ENCODE measurements at regions not wholly inside any gene's neighbourhood (a gene's known extent, or its start where the extent isn't known, plus 50 kb on each side); places are given as distances from the start of the nearest gene placed in this dataset.
"Not testable (repeated sequence)": the region's sequence is repeated elsewhere in the genome, so short reads cannot be mapped to it uniquely, and the experiment has no call there.

DNA sequence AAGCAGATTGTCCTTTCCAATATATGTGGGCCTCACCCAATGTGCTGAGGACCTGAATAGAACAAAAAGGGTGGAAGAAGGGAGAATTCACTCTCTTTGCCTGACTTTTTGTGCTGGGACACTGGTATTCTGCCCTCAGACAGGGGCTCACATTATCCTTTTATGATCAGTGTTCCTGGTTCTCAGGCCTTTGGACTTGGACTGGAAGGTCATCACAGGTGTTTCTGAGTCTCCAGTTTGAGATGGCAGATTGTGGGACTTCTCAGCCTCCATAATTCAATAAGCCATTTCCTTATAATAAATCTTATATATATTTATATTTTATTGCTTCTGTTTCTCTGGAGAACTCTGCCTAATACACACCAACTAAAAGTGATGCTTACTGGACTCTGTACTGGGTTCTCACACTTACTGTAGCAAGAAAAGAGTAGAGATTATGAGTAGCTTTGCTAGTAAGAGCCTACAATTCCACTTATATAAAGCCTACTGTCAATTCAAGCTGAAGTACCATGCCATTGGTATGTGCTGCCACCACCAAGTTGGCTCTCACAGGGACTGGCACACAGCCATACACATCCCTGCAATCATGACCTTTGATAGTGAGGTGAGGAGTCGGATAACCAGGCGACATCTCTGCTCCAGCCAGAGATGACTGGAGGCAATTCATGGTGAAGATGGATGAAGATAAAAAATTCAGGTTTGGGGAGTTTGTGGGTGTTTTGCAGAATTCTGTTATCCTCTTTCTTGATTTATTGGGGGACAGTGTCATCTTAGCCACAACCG lies 130.7 kb upstream of the NR3C1 start:
- no peak for DNase-seq (ENCODE audit: low read depth)

DNA sequence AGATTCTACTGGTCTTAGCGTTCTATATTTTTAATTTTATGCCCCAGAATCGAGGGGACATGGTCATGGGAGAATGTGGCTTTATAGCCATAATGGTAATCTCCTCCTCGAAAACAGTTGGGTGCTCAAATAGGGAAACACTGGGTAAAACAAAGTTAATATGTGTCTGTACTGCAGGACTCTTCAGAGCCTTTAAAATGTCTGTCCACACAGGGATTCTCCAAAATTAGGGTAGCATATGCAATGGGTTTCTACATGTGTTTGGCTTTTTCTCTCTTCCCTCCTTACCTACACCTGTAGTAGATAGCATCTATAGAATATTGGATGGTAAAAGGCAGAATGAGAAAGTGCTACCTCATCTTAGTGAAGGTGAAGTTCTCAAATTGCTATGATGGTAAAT lies 130.0 kb upstream of the NR3C1 start:
- DNase-seq (ENCODE audit: low read depth), result no peak

DNA sequence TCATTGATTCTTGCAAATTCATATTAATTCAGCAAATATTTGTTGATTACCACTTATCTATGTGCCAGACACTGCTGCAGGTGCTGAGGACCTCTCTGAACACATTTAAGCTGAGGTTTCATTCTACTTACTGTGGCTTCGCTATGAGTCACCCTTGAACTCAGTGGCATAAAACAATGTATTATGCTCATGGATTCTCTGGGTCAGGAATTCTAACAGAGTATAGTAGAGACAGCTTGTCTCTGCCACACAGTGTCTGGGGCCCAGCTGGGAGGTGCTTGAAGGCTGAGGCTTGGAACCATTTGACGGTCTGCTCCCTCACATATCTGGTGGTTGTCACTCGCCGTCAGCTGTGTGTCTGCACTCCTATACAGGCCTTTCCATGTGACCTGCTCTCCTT lies 124.3 kb upstream of the NR3C1 start:
- no peak for DNase-seq (ENCODE audit: low read depth)

DNA sequence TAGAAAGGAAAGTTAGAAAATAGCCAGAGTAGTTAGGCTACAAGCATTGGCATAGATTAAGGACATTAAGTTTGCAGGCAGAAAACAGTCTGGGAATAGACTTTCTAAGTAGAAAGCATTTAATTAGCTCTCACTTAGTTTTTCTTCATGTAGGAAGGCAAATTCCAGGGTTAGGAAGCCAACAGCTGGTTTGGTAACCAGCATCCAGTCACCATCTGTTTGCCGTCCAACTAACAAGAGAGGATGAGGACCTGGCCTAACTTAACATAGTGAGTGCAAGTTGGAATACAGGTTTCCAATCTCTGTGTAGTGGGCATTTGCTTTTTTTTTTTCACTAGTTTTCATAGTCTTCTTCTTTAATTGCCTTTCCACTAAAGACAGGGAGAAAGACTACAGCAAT lies 121.7 kb upstream of the NR3C1 start:
- DNase-seq (ENCODE audit: low read depth), result no peak

DNA sequence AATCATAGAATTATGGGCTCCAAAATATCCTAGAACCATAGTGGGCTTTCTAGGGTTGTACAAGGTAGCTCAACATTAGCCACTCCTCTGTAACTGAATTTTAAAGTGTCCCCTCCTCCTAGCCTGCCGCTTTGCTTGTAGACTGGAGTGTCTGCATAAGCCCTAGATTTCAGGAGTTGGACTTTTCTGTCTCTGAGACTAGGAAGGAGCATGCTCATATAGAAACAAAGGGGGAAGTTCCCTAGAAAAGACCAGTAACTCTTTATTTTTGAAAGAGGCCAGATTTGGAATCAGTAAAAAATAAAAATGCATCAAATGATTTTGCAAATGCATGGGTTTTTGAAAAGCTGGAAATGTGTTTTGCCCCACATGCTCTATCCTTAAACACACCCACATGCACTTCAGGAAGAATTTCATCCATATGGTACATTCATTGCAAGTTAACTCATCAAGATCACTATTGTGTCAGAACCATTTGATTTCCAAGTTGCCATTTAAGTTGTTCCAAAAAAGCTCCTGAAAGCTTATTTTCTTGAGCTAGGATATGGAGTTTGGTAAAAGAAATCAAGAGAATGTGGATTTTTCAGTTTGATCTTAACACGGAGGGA lies 121.0 kb upstream of the NR3C1 start:
- no peak for DNase-seq (ENCODE audit: low read depth)

DNA sequence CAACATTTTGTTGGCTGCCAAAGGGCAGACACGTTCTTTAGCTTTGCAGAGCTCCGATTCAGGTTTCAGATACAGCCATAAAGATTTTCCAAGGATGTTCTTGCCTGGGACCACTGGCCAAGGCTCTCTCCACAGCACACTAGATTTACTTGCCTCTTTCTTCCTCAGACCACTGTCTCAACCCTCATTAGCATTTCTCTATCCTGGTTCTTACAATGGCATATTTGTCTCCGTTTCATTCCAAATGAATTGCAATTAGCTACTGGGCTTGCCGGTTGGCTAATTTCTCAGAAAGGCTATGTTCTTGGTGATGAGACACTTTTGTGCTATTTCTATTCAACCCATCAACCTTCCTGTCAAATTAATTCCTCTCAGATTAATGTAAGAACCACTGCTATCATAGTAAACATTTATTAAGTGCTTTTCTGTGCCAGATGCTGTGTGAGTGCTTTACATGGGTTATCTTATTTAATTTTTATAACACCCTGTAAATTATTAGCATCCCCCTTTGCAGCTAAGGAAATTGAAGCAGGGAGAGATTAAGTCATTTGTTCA lies 118.4 kb upstream of the NR3C1 start:
- no peak for DNase-seq (ENCODE audit: low read depth)

DNA sequence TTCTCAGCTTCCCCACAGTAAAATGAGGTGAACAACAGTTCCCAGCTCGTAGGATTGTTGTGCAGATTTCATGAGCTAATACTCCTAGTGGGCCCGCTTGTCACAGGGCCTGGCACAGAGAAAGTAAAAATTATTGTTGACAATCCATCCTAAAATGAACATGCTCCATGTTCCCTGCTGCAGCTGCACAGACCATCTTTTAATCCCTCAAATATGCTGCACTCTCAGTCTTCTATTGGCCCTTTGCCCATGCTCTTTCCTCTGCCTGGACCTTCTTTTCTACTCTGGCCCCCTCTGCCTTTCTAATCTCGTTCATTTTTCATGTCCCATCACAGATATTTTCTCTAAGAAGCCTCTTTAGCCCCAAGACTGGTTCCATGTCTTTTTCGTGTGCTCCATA lies 117.7 kb upstream of the NR3C1 start:
- no peak for DNase-seq (ENCODE audit: low read depth)

DNA sequence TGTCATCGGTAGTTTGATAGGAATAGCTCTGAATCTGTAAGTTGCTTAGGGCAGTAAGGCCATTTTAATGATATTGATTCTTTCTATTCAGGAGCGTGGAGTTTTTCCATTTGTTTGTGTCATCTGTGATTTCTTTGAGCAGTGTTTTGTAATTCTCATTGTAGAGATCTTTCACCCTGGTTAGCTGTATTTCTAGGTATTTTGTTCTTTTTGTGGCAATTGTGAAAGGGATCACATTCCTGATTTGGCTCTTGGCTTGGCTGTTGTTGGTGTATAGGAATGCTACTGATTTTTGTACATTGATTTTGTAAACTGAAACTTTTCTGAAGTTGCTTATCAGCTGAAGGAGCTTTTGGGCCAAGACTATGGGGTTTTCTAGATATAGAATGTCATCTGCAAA lies 115.7 kb upstream of the NR3C1 start:
- not testable (repeated sequence) for DNase-seq (ENCODE audit: low read depth)

DNA sequence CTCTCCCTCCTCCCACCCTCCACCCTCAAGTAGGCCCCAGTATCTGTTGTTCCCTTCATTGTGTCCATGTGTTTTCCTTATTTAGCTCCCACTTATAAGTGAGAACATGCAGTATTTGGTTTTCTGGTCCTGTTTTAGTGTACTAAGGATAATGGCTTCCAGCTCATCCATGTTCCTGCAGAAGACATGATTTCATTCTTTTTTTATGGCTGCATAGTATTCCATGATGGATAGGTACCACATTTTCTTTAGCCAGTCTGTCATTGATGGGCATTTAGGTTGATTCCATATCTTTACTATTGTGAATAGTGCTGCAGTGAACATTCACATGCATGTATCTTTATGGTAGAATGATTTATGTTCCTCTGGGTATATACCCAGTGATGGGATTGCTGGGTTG lies 114.3 kb upstream of the NR3C1 start:
- not testable (repeated sequence) for DNase-seq (ENCODE audit: low read depth)

DNA sequence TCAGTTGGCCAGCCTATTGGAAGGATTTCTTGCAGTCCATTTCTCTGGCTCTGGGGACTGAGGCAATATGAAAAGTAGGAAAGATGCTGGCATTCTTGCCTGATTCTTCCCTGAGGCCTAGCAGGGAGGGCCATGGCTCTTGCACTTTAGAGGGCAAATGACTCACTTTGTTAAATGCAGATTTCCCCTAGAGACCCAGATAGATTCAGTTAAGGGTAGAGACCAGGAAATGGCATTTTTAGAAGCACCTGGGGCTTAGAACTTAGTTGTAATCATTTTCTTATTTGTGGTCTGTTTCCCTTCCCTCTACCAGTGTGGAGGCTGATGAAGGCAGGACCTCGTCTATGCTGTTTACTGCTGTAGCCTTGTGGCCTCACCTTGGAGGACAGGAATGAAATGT lies 112.8 kb upstream of the NR3C1 start:
- no peak for DNase-seq (ENCODE audit: low read depth)

DNA sequence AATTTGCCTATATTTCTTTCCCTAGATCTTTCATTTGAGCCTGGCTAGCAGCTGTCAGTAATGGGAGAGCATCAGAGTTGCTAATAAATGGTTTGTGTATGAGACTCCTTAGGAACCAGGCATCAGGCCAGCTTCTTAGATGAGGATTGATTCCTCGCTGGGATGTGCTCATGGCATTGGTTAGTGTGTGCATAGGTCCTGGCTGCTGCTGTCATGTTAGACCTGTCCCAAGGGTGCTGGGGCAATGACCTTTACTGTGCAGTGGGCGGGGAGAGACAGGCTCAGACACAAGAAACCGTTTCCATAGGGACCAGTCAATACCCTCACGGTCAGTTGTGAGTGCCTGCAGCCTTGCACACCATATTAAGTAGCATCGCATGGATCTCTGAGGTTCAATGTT lies 112.3 kb upstream of the NR3C1 start:
- no peak for DNase-seq (ENCODE audit: low read depth)

DNA sequence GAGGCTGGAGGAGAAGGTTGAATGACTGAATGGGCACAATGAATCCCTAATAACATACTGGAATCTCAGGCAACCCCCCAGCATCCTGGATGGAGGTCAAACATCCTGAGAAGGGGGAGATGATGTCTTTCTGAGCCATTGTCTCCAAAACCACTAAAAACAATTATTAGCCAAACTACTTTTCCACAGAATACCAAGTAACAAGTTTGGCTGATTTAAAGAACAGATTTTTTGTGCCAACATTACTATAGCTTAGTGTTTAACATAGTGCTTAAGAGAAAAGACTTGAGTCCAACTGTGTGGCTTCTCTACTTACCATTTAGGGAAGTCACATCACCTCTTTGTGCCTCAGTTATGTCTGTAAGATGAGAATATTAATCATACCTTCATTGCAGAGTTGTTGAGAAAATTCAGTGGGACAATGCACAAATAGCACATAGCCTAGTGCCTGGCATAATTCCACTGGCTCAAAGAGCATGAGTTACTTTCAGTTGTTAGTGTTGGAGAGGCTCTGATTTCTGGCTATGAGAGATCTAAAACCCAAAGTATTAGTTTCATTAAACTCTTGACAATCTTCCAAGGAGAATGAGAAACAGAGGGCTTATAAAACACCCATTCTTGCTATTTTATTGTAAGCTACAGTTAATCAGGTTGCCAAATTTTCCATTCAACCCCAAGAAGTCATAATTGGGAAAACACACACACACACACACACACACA lies 111.3 kb upstream of the NR3C1 start:
- DNase-seq (ENCODE audit: low read depth), result no peak

DNA sequence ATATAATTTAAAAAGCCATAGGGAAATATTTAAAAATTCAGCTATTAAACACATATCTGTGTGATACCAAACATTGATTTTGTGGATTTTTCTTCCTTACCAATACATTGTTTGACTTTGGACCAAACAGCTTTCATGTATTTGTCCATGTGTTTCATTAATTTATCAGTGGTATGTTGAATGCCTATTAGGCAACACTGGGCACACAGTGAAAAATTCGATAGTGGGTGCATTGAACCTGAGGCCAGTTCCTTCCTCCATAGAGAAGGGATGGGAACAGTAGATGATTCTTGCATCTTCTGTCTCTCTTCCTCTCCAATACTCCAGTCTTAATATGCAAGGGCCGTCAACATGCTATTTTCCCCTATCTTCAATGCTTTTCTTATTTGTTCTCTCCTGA lies 110.2 kb upstream of the NR3C1 start:
- DNase-seq (ENCODE audit: low read depth), result no peak

DNA sequence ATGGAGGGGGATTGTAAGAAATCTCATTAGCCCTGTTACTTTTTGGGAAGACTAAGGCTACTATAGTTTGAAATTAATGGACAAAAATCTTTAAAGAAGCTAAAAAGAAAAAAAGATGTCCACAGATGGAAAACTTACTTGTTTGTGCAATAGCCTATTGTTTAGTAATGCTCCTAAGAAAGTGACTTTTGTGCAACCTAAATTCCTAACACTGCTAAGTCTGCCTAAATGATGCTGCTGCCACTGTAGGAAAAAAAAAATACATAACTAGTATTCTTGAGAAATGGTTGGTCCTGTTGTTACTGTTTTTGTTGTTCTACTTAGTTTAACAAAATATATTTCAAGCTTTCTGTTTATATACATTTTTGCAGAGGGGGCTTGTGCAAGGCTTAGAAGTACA lies 108.2 kb upstream of the NR3C1 start:
- no peak for DNase-seq (ENCODE audit: low read depth)

DNA sequence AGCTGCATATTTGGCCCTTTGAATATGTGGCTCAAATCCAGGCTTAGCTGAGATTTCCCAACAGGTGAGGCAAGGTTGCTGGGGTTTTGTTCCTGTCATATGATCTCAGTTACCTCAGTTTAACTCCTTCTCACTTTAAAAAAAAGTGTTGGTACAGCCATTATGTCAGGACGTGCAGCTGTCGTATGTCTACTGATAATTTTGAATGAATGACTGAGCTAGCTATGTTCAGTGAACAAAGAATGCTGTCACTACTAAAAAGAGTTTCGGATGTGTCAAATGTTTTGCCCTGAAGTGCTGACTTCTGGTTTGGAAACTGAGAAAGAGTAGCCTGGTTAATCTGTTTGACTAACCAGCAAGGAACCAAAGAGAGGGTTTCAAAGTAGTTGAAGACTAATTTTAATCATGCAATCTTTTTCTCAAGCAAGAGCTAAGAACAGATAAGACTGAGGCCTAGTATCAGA lies 106.3 kb upstream of the NR3C1 start:
- no peak for DNase-seq (ENCODE audit: low read depth)

DNA sequence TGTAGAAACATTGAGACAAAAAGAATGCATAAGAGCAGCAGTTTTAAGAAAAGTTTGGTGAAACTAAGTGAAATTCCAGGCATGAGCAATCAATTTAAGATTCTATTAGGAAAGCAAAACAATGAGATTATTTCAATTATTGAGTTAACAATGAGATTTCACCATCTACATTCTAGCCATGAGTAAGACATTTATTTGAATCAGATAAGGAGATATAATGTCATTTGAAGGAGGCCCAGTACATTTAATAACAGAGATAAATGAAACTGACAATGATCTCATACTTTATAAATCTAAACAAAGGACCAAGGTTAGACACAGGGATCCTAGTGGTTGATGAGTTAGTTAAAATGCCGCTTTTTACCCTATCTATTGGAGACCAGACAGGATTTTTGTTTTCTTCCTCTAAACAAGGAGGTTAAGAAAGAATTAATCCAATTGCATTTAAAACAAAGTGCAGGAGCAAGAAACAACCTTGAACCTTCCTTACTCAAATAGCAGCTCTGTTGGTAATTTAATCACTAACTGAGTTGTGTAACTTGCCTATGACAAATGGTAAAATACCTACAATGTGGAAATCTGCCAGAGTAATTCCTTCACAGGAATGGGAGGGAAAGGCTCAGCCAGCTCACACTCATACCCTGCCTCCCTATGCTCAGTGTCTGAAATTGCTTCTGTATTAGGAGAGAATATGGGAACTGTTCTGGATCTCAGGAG lies 103.5 kb upstream of the NR3C1 start:
- no peak for DNase-seq (ENCODE audit: low read depth)

DNA sequence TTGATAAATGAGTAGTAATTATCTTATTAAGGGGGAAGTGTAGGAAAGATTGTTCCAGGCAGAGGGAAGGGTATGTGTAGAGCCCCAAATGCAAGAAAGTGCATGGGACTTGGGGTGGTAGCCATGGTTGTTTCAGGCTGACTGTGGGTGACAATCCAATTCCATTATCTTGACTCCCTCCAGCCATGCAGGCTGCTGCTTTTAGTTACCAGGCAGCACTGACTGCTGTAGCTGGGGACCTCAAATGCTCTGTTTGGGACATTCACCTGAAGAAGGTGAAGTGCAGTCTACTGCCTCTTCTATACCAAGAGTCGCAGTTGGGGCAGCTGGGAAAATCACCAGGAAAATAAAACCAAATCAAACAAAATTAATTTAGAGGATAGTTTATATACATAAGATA lies 102.4 kb upstream of the NR3C1 start:
- no peak for DNase-seq (ENCODE audit: low read depth)

DNA sequence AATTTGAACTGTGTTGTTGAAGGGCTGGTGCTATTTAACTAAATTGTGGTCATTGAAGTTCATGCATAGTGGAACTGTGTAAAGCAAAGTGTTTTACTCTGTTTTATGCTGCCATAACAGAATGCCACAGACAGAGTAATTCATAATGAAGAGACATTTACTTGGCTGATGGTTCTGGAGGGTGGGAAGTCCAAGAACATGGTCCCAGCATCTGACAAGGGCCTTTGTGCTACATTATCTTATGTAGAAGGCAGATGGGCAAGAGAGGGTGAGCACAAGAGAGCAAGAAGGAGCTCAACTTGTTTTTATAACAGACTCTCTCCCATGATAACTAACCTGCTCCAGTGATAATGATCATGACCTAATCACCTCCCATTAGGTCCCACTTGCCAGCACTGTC lies 101.9 kb upstream of the NR3C1 start:
- no peak for DNase-seq (ENCODE audit: low read depth)

DNA sequence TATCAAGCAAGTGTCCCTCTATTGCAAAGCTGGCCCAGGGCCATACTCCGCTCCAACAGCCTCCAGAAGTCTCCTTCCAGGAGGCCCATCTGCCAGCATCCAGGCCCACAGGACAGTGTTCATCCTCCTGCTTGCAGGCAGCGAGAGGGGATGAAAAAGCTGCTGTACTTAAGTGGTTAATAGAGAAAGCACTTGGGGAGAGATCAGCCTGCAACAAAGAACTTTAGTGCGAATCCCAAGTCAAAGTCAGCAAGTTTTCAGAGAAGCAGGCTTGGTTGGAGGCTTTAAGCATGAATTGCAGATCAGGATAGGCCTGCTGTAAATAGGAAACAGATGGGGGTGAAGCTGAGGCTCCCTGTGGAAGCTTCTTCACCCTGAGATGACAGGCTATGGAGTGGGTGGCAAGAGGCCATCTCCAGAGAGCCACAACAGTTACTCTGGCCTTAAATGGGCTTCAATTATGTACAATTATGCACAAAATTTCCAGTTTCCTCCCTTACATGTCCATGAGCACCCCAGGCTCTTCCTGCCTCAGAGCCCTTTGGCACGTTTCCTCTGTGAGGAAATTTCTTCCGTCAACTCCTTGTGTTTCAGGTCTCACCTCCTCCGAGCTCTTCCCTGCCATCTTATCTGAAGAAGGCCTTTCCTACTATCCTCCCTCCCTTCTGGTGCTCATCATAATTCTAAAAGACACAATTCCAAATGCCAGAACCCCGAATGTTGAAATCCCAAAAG lies 98.0 kb upstream of the NR3C1 start:
- DNase-seq (ENCODE audit: low read depth), result no peak

DNA sequence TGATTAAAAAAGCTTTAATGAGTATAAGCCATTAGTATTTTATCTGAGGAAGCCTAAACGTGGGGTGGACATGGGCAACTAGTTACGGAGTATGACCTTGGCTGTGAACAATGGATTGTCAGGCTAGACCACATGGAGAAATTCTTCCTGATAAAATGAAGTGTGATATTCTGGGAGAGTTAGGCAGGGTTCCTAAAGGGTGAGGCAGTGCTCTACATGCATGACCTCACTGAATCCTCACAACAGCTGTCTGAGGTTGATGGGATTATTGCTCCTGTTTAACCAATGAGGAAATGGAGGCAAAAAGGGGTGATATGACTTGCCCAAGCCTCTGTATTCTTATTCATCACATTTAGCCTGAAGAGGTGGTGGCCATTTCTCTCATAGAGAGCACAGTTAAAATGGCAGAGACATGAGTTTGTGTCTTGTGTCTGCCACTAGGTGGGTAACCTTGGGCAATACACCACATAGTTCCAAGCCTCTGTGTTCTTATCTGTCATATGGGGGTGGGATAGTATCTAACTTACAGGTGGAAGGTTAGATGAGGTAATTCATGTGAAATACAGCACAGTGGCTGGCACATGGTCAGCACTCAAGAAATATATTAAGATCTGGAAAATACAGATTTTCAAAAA lies 96.1 kb upstream of the NR3C1 start:
- DNase-seq (ENCODE audit: low read depth), result no peak

DNA sequence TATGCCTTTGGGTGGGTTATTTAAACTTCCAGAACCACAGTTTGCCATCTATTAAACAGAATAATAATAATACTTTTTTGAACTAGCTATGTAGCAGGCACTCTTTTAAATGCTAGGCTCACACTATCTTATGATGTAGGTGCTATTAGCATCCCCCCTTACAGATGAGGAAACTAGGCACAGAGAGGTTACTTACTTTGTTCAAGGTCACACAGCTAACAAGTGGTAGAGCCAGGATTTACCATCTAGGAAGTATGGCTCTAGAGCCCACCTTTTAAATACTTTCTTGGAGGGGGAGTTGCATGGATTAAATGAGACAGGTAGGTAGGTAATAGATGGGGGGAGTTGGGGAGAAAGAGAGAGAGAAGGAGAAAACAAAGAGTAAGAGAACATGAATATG lies 95.3 kb upstream of the NR3C1 start:
- DNase-seq (ENCODE audit: low read depth), result no peak

Measured in activated gamma-delta T cell treated with anti-CD3 and anti-CD28 coated beads, Interleukin-2, amount 50 U/mL, for 16 hours (primary cell).